Memory B cell (primary cell): ENCODE measurements at regions not wholly inside any gene's neighbourhood (a gene's known extent, or its start where the extent isn't known, plus 50 kb on each side); places are given as distances from the start of the nearest gene placed in this dataset.

Source experiments
- ATAC-seq: fragments of 150-1000 bp; cut with Tn5 transposase; 2 replicates; pipeline ENCODE4 v1.10.0; 2021; ENCODE audit warnings: low read depth, mild to moderate bottlenecking, moderate library complexity
- DNase-seq, 2 donors: peaks; one replicate each; pipeline ENCODE4 v3.0.0; 2022; ENCODE audit warnings: low spot score in 2 of 2
- H3K27ac Mint-ChIP-seq: one replicate; pipeline ENCODE4 v1.8.0; 2022; ENCODE audit warnings: mild to moderate bottlenecking, moderate library complexity, mixed read lengths
- H3K27me3 Mint-ChIP-seq: one replicate; pipeline ENCODE4 v1.8.0; 2022; ENCODE audit warnings: mixed read lengths
- H3K36me3 Mint-ChIP-seq: one replicate; pipeline ENCODE4 v1.8.0; 2022; ENCODE audit warnings: mild to moderate bottlenecking, mixed read lengths
- H3K4me1 Mint-ChIP-seq: one replicate; pipeline ENCODE4 v1.8.0; 2022; ENCODE audit warnings: mixed read lengths
- H3K4me3 Mint-ChIP-seq: one replicate; pipeline ENCODE4 v1.8.0; 2022; ENCODE audit warnings: mild to moderate bottlenecking, moderate library complexity, mixed read lengths
- H3K9me3 Mint-ChIP-seq: one replicate; pipeline ENCODE4 v1.8.0; 2022; ENCODE audit warnings: mixed read lengths

DNA sequence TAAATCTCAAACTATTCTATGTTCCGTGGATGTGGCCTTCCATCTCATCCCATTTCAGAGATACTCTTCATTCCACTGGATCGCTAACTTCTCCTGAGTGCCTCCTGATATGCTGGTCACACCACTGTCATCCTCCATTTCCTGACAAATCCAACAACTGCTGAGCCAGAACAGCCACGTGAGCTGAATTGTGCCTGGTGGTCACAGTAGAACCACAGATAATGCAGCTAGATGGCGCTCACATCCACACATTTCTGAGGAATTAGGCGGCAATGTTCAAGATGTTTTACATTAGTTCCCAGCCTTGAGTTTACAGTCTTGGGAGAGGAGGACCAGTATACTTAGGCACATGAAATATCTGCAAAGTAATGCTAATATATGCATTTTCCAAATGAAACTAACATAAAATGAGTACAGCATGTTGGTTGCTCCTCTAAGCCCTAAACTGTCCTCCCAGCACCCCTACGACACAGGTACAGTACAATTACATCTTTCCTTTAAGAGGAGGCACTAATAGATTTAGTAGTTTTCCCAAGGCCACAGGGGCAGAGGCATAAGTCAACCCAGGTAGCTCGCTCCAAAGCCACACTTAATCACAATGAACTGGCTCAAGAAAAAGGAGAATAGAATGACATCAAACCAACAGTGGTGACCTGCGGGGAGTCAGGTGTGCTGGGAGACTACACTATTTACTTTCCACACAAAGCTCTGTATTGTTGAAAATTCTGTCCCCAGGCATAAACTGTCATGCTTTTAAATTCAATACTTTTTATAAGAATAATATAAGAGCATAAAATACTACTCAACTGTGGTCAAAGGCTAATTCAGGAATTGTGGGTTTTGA is 134.2 kb downstream of the CHIC2 start:
- Mint-ChIP-seq H3K27me3 (peaks cover 3% of the 10 kb centered on the region), H3K4me3 (no peak overlapping the region), H3K27ac (no peak overlapping the region), H3K4me1 (no peaks in the 10 kb centered on the region), H3K36me3 (no peaks in the 10 kb centered on the region), H3K9me3 (no peaks in the 10 kb centered on the region)
- DNase-seq (peak; percentile 14 to 21), ATAC-seq (peak; percentile 53)

DNA sequence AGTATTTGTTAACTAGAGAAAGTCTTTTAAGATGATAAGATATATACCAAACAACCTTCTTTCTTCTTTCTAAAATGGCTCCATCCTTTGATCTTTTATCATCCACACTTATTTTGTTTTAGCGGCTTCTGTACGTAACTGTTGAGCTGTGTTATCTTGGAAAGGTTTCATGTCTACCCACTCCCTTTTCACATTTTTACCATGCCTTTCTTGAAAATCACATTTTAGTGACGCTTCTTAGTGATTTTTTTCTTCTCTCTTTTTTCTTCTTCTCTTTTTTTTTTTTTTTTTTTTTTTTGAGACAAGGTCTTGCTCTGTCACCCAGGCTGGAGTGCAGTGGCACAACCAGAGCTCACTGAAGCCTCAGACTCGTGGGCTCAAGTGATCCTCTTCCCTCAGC is 135.1 kb downstream of the CHIC2 start:
- H3K4me3 Mint-ChIP-seq = no peak overlapping the region
- H3K36me3 Mint-ChIP-seq = no peaks in the 10 kb centered on the region
- ATAC-seq (no peak), DNase-seq (no peak)
- H3K27me3 Mint-ChIP-seq = peaks cover 8% of the 10 kb centered on the region
- no peak overlapping the region for H3K27ac Mint-ChIP-seq
- no peaks in the 10 kb centered on the region for H3K4me1 Mint-ChIP-seq
- no peaks in the 10 kb centered on the region for H3K9me3 Mint-ChIP-seq

DNA sequence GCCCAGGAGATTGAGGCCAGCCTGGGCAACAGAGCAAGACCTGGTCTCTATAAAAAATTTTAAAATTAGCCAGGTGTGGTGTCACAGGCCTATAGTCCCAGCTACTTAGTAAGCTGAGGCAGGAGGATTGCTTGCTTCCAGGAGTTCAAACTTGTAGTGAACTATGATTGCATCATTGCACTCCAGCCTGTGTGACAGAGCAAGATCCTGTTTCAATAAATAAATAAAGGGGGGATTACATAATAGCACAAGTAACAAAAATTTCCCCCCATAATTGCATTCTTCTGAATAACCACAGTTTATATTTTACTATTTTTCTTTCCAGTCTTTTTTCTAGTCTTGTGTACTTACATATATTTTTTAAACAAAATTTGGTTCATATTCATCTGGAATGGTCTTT is 135.6 kb downstream of the CHIC2 start:
- no peak overlapping the region for H3K27ac Mint-ChIP-seq
- no peak overlapping the region for H3K4me3 Mint-ChIP-seq
- DNase-seq (no peak), ATAC-seq (no peak)
- H3K27me3 Mint-ChIP-seq = peaks cover 8% of the 10 kb centered on the region
- no peaks in the 10 kb centered on the region for H3K36me3 Mint-ChIP-seq
- no peaks in the 10 kb centered on the region for H3K4me1 Mint-ChIP-seq
- H3K9me3 Mint-ChIP-seq = no peaks in the 10 kb centered on the region

DNA sequence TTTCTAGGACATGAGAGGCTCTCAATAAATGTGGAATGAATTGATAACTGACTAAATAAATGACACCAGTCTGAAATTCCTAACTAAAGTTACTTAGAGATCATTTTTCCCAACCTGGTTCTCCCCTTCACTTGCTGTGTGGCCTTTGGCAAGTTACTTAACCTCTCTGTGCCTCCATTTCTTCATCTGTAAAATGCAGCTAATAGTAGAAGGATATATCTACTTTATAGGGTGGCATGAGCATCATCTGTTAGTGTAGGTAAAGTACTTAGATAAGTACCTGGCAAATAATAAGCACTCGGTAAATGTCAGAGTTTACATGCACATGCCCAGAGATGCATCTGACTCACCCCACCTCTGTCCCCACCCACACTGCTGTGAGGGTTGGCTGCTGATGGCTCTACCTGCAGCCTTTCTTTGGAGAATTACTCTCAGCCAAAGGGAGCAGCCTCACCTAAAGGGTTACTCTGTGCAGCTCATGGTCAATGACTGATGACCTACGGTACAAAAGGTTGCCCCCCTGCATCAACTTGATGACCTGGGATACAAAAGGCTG is 139.3 kb downstream of the CHIC2 start:
- Mint-ChIP-seq H3K4me1 (no peaks in the 10 kb centered on the region), H3K9me3 (no peaks in the 10 kb centered on the region), H3K27me3 (peaks cover 8% of the 10 kb centered on the region), H3K27ac (no peak overlapping the region), H3K4me3 (no peak overlapping the region), H3K36me3 (no peaks in the 10 kb centered on the region)
- ATAC-seq = no peak
- no peak for DNase-seq

DNA sequence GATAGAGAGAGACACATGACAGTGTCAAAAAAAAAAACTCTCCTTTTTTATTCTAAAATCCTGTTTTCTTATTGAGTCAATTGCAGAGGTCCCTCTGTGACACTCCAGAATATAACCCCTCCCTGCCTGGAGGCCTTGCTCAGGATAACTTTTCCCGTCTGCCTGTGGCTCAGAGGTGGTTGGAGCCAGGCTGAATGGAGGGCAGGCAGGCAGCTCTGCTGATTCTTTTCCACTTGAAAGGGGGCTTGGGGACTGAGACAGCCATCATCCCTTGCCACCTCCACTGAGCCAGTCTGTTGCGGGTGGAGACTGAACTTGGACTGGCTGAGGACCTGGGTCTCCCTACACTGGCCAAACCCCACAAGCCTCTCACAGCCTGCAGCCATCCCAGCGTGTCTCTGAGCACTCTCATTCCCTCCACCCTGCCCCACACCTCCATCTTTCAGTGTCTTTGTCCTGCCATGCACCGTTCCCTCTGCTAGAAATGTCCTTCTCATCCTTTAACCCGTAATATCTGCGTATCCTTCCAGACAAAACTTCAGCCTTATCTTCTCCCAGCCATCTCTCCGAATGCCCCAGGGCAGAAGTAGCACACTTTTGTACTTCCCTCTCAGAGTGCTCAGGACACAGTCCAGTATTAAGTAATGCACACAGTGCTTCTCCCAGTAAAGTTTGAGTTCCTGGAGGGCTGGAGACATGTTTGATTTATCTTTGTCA is 139.9 kb downstream of the CHIC2 start:
- no peaks in the 10 kb centered on the region for H3K36me3 Mint-ChIP-seq
- no peaks in the 10 kb centered on the region for H3K4me1 Mint-ChIP-seq
- ATAC-seq (no peak), DNase-seq (no peak)
- no peaks in the 10 kb centered on the region for H3K9me3 Mint-ChIP-seq
- H3K27me3 Mint-ChIP-seq = peaks cover 8% of the 10 kb centered on the region
- H3K4me3 Mint-ChIP-seq = no peak overlapping the region
- H3K27ac Mint-ChIP-seq = no peak overlapping the region

DNA sequence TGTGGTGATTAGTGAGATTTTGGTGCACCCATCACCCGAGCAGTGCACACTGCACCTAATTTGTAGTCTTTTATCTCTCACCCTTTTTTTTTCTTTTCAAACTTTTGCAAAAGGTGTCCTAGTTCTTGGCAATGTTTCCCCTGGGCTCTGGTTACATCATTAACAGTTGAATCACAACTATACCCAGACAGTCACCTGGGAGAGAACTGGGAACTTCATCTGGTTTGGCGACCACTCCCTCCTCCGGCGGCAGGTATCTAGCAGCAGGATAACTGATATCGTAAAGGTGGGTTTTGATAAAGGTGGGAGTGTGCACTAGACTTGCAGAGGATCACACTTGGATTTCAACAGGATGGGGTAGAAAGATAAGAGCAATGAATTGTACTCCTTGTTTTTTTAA is 140.5 kb downstream of the CHIC2 start:
- Mint-ChIP-seq H3K4me3 (no peak overlapping the region), H3K27me3 (peaks cover 8% of the 10 kb centered on the region), H3K4me1 (no peaks in the 10 kb centered on the region), H3K9me3 (no peaks in the 10 kb centered on the region), H3K36me3 (no peaks in the 10 kb centered on the region), H3K27ac (no peak overlapping the region)
- ATAC-seq (no peak), DNase-seq (no peak)

DNA sequence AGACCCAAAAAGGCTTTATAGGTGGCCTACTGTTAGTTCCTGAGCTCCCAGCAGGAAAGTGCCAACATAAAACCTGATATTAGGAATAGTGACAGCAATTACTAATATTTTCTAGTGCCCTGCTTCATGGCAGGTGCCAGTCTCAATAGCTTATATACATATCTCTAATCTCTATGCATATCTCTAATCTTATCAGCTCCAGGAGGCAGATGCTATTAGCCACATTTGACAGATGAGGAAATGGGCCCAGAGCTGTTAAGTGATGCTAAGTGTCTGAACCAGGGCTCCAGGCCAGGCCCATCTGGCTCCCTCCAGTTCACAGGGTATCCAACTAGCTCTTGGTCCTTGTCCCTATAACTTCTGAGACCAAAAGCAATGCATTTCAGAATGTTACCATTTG is 142.5 kb downstream of the CHIC2 start:
- Mint-ChIP-seq H3K4me3 (no peak overlapping the region), H3K9me3 (no peaks in the 10 kb centered on the region), H3K27me3 (peaks cover 11% of the 10 kb centered on the region), H3K4me1 (no peaks in the 10 kb centered on the region), H3K36me3 (no peaks in the 10 kb centered on the region), H3K27ac (no peak overlapping the region)
- ATAC-seq (no peak), DNase-seq (no peak)

DNA sequence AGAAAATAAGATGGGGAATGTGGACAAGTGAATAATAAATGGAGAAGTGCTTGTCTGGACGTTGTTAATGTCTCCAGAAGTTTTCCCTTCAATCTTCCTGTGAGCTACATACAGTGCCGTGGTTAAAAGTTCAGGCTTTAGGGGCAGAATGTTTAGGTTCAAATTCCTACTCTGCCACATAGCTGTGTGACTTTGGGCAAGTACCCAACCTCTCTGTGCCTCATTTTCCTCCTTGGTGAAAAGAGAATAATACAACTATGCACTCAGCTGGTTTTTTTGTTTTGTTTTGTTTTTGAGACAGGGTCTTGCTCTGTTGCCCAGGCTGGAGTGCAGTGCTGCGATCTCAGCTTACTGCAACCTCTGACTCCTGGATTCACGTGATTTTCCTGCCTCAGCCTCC is 143.5 kb downstream of the CHIC2 start:
- Mint-ChIP-seq H3K27ac (no peak overlapping the region), H3K9me3 (no peaks in the 10 kb centered on the region), H3K4me3 (no peak overlapping the region), H3K4me1 (peaks cover under 1% of the 10 kb centered on the region), H3K27me3 (peaks cover 10% of the 10 kb centered on the region), H3K36me3 (no peaks in the 10 kb centered on the region)
- ATAC-seq (no peak), DNase-seq (no peak)

DNA sequence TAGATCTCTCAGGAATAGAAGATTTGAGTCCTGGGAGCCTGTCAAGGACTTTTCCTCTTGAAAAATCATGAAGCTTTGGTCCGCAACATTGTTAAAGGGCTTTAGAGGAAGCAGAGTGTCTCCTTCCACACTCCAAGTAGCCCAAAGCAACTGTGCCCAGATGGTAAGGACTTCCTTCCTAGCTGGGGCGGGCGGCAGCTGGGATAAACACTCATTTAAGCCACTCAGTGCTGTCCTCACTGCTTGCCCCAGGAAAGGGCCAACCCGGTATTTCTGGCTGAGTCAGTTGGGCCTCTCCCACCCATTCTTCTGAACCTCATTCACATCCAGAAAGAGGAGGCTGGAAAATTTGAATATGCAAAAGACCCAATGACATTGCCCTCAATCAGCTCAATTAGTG is 144.3 kb downstream of the CHIC2 start:
- no peak overlapping the region for H3K27ac Mint-ChIP-seq
- ATAC-seq (no peak), DNase-seq (no peak)
- H3K4me3 Mint-ChIP-seq = no peak overlapping the region
- H3K9me3 Mint-ChIP-seq = no peaks in the 10 kb centered on the region
- H3K4me1 Mint-ChIP-seq = peaks cover 3% of the 10 kb centered on the region
- H3K27me3 Mint-ChIP-seq = peaks cover 10% of the 10 kb centered on the region
- H3K36me3 Mint-ChIP-seq = no peaks in the 10 kb centered on the region

DNA sequence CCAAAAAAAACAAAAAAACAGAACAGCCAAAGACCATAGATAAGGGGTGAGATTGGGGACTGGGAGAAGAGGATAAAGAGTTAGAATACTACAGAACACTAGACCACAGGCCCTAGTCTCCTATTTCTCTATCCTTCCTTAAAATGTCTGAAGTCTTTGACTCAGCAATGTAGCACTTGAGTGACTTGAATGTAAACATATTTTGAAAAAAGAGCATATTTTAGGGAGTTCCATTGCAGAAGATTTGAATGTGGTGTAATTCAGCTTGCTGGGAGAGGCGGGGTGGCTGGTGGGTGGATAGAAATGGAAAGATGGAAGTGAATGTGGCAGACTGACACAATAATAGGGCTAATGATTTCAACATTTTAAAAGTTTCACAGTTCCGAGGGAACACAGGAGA is 144.9 kb downstream of the CHIC2 start:
- DNase-seq (no peak), ATAC-seq (no peak)
- Mint-ChIP-seq H3K36me3 (no peaks in the 10 kb centered on the region), H3K4me1 (peaks cover 3% of the 10 kb centered on the region), H3K9me3 (no peaks in the 10 kb centered on the region), H3K4me3 (no peak overlapping the region), H3K27ac (no peak overlapping the region), H3K27me3 (peaks cover 7% of the 10 kb centered on the region)

DNA sequence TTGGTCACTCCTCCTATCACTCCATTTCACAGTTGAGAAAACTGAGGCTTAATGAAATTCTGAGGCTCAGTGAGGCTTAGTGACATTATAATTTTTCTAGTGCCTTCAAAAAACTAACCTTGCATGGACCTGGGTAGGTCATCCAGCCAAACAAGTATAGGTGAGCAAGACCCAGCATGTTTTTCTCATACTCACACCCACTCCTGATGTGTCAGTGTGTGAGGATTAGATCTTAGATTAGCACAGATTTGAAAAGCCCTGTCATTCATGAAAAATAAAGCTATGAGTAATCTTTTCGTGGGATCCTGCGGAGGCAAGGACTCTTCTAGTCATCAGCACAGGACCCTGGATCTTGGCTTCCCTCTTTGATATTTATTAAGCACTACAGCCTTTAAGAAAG is 146.7 kb downstream of the CHIC2 start:
- Mint-ChIP-seq H3K4me3 (no peak overlapping the region), H3K27ac (no peak overlapping the region), H3K4me1 (peaks cover 3% of the 10 kb centered on the region), H3K27me3 (peaks cover 6% of the 10 kb centered on the region), H3K9me3 (no peaks in the 10 kb centered on the region), H3K36me3 (no peaks in the 10 kb centered on the region)
- DNase-seq = no peak
- no peak for ATAC-seq

DNA sequence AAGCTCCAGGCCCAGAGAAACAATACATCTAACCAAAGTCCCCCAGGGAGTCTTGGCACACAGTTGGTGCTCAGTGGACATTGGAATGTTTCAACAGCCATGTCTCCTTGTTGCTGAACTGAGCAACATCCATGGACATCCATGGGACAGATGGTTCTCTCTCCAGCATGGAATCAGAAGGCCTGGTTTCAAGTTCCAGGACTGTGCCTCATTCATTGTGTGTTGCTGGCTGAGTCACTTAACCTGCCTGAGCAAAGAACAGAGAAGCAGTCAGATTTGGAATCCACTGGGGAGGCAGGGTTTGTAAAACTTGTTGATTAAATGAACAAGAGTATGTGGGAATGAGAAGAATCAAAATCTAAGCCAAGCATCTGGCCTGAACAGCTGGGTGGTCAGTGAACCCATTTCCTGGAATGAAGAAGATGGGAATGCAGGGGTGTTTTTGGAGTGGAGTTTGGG is 147.9 kb downstream of the CHIC2 start:
- Mint-ChIP-seq H3K4me1 (peaks cover 3% of the 10 kb centered on the region), H3K36me3 (no peaks in the 10 kb centered on the region), H3K9me3 (no peaks in the 10 kb centered on the region), H3K4me3 (no peak overlapping the region), H3K27me3 (peaks cover 6% of the 10 kb centered on the region), H3K27ac (no peak overlapping the region)
- DNase-seq = no peak
- ATAC-seq = no peak

DNA sequence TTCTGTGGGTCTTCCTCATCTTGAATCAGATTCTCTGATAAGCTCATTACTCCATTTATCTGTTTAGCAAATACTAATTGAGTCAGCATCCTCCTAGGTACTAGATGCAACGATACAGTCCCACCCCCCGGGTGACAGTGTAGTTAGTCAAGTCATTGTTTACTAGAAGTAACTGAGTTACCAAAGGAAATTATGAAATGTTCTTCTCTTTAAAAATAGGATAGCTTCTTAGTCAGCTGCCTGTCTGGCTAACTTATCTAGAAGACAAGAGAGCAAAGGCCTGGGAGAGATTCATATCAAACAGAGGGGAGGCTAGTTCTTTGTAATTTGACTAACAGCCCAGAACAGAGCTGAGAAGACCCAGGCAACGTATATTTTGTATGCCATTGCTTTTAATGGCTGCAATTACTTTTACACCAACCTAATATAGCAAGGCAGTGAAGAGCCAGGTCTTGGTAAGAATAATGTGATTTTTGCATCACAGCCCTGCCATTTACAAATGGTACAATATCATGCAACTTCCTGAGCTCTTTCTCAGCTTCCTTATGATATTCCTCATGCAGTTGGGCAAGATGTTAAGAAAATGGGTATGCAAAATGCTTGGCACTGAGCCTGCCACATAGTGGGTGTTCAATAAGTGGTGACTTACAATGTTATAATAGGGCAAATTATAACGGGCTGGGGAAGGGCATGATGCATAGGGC is 149.9 kb downstream of the CHIC2 start:
- peaks cover 3% of the 10 kb centered on the region for H3K4me1 Mint-ChIP-seq
- H3K4me3 Mint-ChIP-seq = no peak overlapping the region
- no peaks in the 10 kb centered on the region for H3K36me3 Mint-ChIP-seq
- H3K9me3 Mint-ChIP-seq = no peaks in the 10 kb centered on the region
- DNase-seq (no peak), ATAC-seq (no peak)
- H3K27ac Mint-ChIP-seq = no peak overlapping the region
- H3K27me3 Mint-ChIP-seq = peaks cover 6% of the 10 kb centered on the region

DNA sequence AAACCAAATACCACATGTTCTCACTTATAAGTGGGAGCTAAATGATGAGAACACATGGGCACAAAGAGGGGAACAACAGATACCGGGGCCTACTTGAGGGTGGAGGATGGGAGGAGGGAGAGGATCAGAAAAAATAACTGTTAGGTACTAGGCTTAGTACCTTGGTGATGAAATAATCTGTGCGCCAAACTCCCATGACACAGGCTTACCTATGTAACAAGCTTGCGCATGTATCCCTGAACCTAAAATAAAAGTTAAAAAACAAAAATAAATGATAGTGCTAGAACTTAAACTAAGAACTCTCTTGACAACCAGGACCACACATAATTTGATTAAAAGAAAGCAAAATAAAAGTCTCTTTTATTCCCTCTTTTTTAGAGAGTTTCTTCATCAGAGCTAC is 150.6 kb downstream of the CHIC2 start:
- H3K4me3 Mint-ChIP-seq = no peak overlapping the region
- H3K4me1 Mint-ChIP-seq = peaks cover 3% of the 10 kb centered on the region
- peaks cover 6% of the 10 kb centered on the region for H3K27me3 Mint-ChIP-seq
- no peaks in the 10 kb centered on the region for H3K9me3 Mint-ChIP-seq
- no peak for DNase-seq
- H3K27ac Mint-ChIP-seq = no peak overlapping the region
- no peaks in the 10 kb centered on the region for H3K36me3 Mint-ChIP-seq
- ATAC-seq = no peak
